Smooth muscle cell (in vitro differentiated cells): ENCODE measurements at regions not wholly inside any gene's neighbourhood (a gene's known extent, or its start where the extent isn't known, plus 50 kb on each side); places are given as distances from the start of the nearest gene placed in this dataset.
"Not testable (repeated sequence)": the region's sequence is repeated elsewhere in the genome, so short reads cannot be mapped to it uniquely, and the experiment has no call there.

Experiments used
- DNase-seq: peaks from one replicate; lab custom pipeline; 2025; ENCODE audit not compliant: unreplicated experiment; lab: John Stamatoyannopoulos, UW
- H2AFZ ChIP-seq: fragments of 200-600 bp; sonication (generic); 2 replicates; pipeline ENCODE4 v1.6.0; 2016; ENCODE audit warnings: antibody characterized with exemption, low read depth, mild to moderate bottlenecking
- H3F3A ChIP-seq: fragments of 200-600 bp; sonication (generic); 2 replicates; pipeline ENCODE4 v1.6.0; 2017; ENCODE audit warnings: antibody characterized with exemption, low read depth
- H3K27ac ChIP-seq: fragments of 200-600 bp; sonication (generic); 2 replicates; pipeline ENCODE4 v1.5.1; 2016; ENCODE audit warnings: low read depth, mild to moderate bottlenecking
- H3K27me3 ChIP-seq: fragments of 200-600 bp; sonication (generic); 2 replicates; pipeline ENCODE4 v1.6.1; 2016; ENCODE audit warnings: low read depth, mild to moderate bottlenecking
- H3K36me3 ChIP-seq: fragments of 200-600 bp; sonication (generic); 2 replicates; pipeline ENCODE4 v1.5.1; 2016; ENCODE audit warnings: low read depth
- H3K4me1 ChIP-seq: fragments of 200-600 bp; sonication (generic); 2 replicates; pipeline ENCODE4 v1.5.1; 2016; ENCODE audit warnings: low read depth
- H3K4me2 ChIP-seq: fragments of 200-600 bp; sonication (generic); 2 replicates; pipeline ENCODE4 v1.6.0; 2016; ENCODE audit warnings: mild to moderate bottlenecking
- H3K4me3 ChIP-seq: fragments of 200-600 bp; sonication (generic); 2 replicates; pipeline ENCODE4 v1.5.1; 2016; ENCODE audit warnings: mild to moderate bottlenecking
- H3K79me2 ChIP-seq: fragments of 200-600 bp; sonication (generic); 2 replicates; pipeline ENCODE4 v1.6.0; 2016; ENCODE audit warnings: low read depth, mild to moderate bottlenecking
- H3K9ac ChIP-seq: fragments of 200-600 bp; sonication (generic); 2 replicates; pipeline ENCODE4 v1.6.0; 2016; ENCODE audit warnings: low read depth
- H3K9me3 ChIP-seq: fragments of 200-600 bp; sonication (generic); replicated peaks from 2 replicates; pipeline ENCODE4 v1.5.1; 2016; ENCODE audit warnings: low read depth
- H4K20me1 ChIP-seq: fragments of 200-600 bp; sonication (generic); 2 replicates; pipeline ENCODE4 v1.6.0; 2016; ENCODE audit warnings: low read depth
- CTCF ChIP-seq: fragments of 200-600 bp; sonication (generic); IDR thresholded peaks from 2 replicates; pipeline ENCODE4 v1.5.1; 2017; ENCODE audit warnings: borderline replicate concordance, mild to moderate bottlenecking, antibody characterized with exemption; ENCODE audit not compliant: insufficient read depth, poor library complexity, severe bottlenecking
- WGBS: methylation state at CpG from one replicate; pipeline ENCODE4 v1.1.7; 2016; ENCODE audit warnings: low lambda C conversion rate; 5-methylcytosine and 5-hydroxymethylcytosine counted together

- H3K79me2 ChIP-seq: no peaks in the 10 kb centered on the region
- no peaks in the 10 kb centered on the region for H4K20me1 ChIP-seq
- no peak overlapping the region for H3K4me3 ChIP-seq
- no peak overlapping the region for H3K4me2 ChIP-seq
- no peak overlapping the region for H2AFZ ChIP-seq
- no peak overlapping the region for H3K27ac ChIP-seq
- H3K36me3 ChIP-seq: no peaks in the 10 kb centered on the region
- DNase-seq: no peak
- no peaks in the 10 kb centered on the region for H3K9me3 ChIP-seq
- no peak for TF ChIP-seq CTCF
- H3K27me3 ChIP-seq: no peaks in the 10 kb centered on the region
- H3K4me1 ChIP-seq: peaks cover 38% of the 10 kb centered on the region
- H3K9ac ChIP-seq: no peak overlapping the region
- H3F3A ChIP-seq: no peaks in the 10 kb centered on the region
Observed at GRCh38 chr4:112748352-112748878, 111.5 kb downstream of the LARP7 start.

- not testable (repeated sequence) for H3F3A ChIP-seq
Observed at GRCh38 chr4:112750749-112751148, 113.8 kb downstream of the LARP7 start.

GRCh38 chr4:112751447-112751846 lies 114.5 kb downstream of the LARP7 start:
- 28% methylated on average over 1 of the region's 1 CpG for whole genome bisulfite sequencing
- no peak overlapping the region for H3K27ac ChIP-seq
- H2AFZ ChIP-seq: peak overlapping the region; percentile 82
- no peak for TF ChIP-seq CTCF
- H3K4me1 ChIP-seq: peaks cover 37% of the 10 kb centered on the region
- no peaks in the 10 kb centered on the region for H3K9me3 ChIP-seq
- H3K9ac ChIP-seq: no peak overlapping the region
- H4K20me1 ChIP-seq: no peaks in the 10 kb centered on the region
- no peak overlapping the region for H3K4me3 ChIP-seq
- H3K79me2 ChIP-seq: no peaks in the 10 kb centered on the region
- H3K27me3 ChIP-seq: no peaks in the 10 kb centered on the region
- H3K36me3 ChIP-seq: no peaks in the 10 kb centered on the region
- no peaks in the 10 kb centered on the region for H3F3A ChIP-seq
- no peak for DNase-seq
- peak overlapping the region; percentile 57 for H3K4me2 ChIP-seq

More at GRCh38 chr4:112750749-112751148, 113.8 kb downstream of the LARP7 start:
- 85% methylated on average over 7 of the region's 7 CpGs for WGBS
- H3K27me3 ChIP-seq, H3K4me3 ChIP-seq, H4K20me1 ChIP-seq, H3K9ac ChIP-seq, H3K36me3 ChIP-seq, DNase-seq, H3K79me2 ChIP-seq, H3K9me3 ChIP-seq, H3K27ac ChIP-seq: not testable (repeated sequence)
- Histone ChIP-seq H2AFZ (peak overlapping the region; percentile 82), H3K4me2 (peak overlapping the region; percentile 57), H3K4me1 (peaks cover 38% of the 10 kb centered on the region)

GRCh38 chr4:112752061-112752460 lies 115.1 kb downstream of the LARP7 start:
- Histone ChIP-seq H3K27me3 (no peaks in the 10 kb centered on the region), H2AFZ (no peak overlapping the region), H3K36me3 (no peaks in the 10 kb centered on the region), H3K9ac (no peak overlapping the region), H3F3A (no peaks in the 10 kb centered on the region), H3K9me3 (no peaks in the 10 kb centered on the region), H3K4me3 (no peak overlapping the region), H4K20me1 (no peaks in the 10 kb centered on the region), H3K79me2 (no peaks in the 10 kb centered on the region), H3K27ac (no peak overlapping the region), H3K4me2 (no peak overlapping the region), H3K4me1 (peaks cover 31% of the 10 kb centered on the region)
- WGBS: 14% methylated on average over 1 of the region's 1 CpG
- no peak for DNase-seq
- no peak for TF ChIP-seq CTCF
